Caco-2 (cell line): ENCODE measurements at regions not wholly inside any gene's neighbourhood (a gene's known extent, or its start where the extent isn't known, plus 50 kb on each side); places are given as distances from the start of the nearest gene placed in this dataset.

Source experiments
- BruUV-seq: library from RNA; stranded (reverse); fragments of 400-500 nt; replicated peaks from 2 replicates; lab custom pipeline; 2021; lab: Mats Ljungman, UMichigan
- CTCF ChIA-PET: fragments of 300-600 bp; sonication (Branson Sonifier 250); formaldehyde crosslinking; loops from one replicate; lab custom pipeline; 2022; ENCODE audit warnings: antibody characterized with exemption; lab: Charles Lee
- POLR2A ChIA-PET: fragments of 300-600 bp; sonication (Branson Sonifier 250); formaldehyde crosslinking; loops from one replicate; lab custom pipeline; 2022; ENCODE audit warnings: antibody characterized with exemption; lab: Charles Lee
- DNase-seq, 2 experiments: peaks; one replicate each; pipeline versions ENCODE4 v3.0.0 to v3.0.0-alpha.2; 2020 to 2022
- H3K27me3 ChIP-seq: replicated peaks from 2 replicates; pipeline ENCODE4 v1.6.0; 2011; ENCODE audit warnings: low read length; ENCODE audit not compliant: control insufficient read depth, insufficient read depth
- H3K36me3 ChIP-seq: 2 replicates; pipeline ENCODE4 v1.5.1; 2011; ENCODE audit warnings: low read length; ENCODE audit not compliant: control insufficient read depth, insufficient read depth
- H3K4me1 ChIP-seq: fragments of 250-450 bp; sonication (Bioruptor Pico); 2 replicates; pipeline ENCODE4 v1.5.1; 2020; ENCODE audit warnings: mild to moderate bottlenecking
- H3K4me3 ChIP-seq: 2 replicates; pipeline ENCODE4 v1.5.1; 2011; ENCODE audit warnings: low read depth, mild to moderate bottlenecking, control low read depth, low read length
- H3K9me3 ChIP-seq: fragments of 250-450 bp; sonication (Bioruptor Pico); 2 replicates; pipeline ENCODE4 v1.5.1; 2020; ENCODE audit warnings: mild to moderate bottlenecking, moderate library complexity
- H3K27ac Mint-ChIP-seq: one replicate; pipeline ENCODE4 v1.8.0; 2022; ENCODE audit warnings: mixed read lengths; ENCODE audit not compliant: unreplicated experiment
- H3K27me3 Mint-ChIP-seq: one replicate; pipeline ENCODE4 v1.8.0; 2022; ENCODE audit warnings: mixed read lengths; ENCODE audit not compliant: insufficient read depth, unreplicated experiment
- H3K36me3 Mint-ChIP-seq: one replicate; pipeline ENCODE4 v1.8.0; 2022; ENCODE audit warnings: mild to moderate bottlenecking, mixed read lengths; ENCODE audit not compliant: insufficient read depth, unreplicated experiment
- H3K4me1 Mint-ChIP-seq: one replicate; pipeline ENCODE4 v1.8.0; 2022; ENCODE audit warnings: low read depth, mixed read lengths; ENCODE audit not compliant: unreplicated experiment
- H3K4me3 Mint-ChIP-seq: one replicate; pipeline ENCODE4 v1.8.0; 2022; ENCODE audit warnings: mild to moderate bottlenecking, moderate library complexity, mixed read lengths; ENCODE audit not compliant: unreplicated experiment
- H3K9me3 Mint-ChIP-seq: one replicate; pipeline ENCODE4 v1.8.0; 2022; ENCODE audit warnings: mixed read lengths; ENCODE audit not compliant: unreplicated experiment
- CTCF ChIP-seq, 2 experiments: fragments of 200-600 bp in 1 of 2; IDR thresholded peaks; 1 replicate in 1 of 2; 2 replicates in 1 of 2; pipeline versions ENCODE4 v1.5.1 to v1.8.0; 2011 to 2022; ENCODE audit warnings: antibody characterized with exemption in 1 of 2, control low read depth in 1 of 2, inconsistent platforms in 1 of 2, low read depth in 1 of 2, low read length in 1 of 2, mild to moderate bottlenecking in 1 of 2, moderate library complexity in 1 of 2; ENCODE audit not compliant: insufficient read depth in 1 of 2, severe bottlenecking in 1 of 2, unreplicated experiment in 1 of 2
- intact Hi-C: fragments of 100-400 bp; cut with micrococcal nuclease; formaldehyde crosslinking; loops from one replicate; pipeline ENCODE4 v1.10.0; 2022; ENCODE audit not compliant: unreplicated experiment

GRCh38 chr12:13450231-13451080 lies 253.9 kb downstream of the EMP1 start:
- CTCF ChIA-PET: interaction anchor here (1.6 kb wide), 1 partner anchor 88 kb away, joined by 7 read pairs; no protein-coding TSS in a partner anchor
- no peaks in the 10 kb centered on the region for H3K36me3 Mint-ChIP-seq
- Histone ChIP-seq H3K4me3 (no peak overlapping the region), H3K36me3 (no peaks in the 10 kb centered on the region), H3K9me3 (no peaks in the 10 kb centered on the region), H3K4me1 (no peaks in the 10 kb centered on the region), H3K27me3 (no peaks in the 10 kb centered on the region)
- no peak overlapping the region for H3K4me3 Mint-ChIP-seq
- intact Hi-C loops: loop anchor here (10.0 kb wide), 1 partner anchor 196 kb away; no protein-coding TSS in a partner anchor
- no peaks in the 10 kb centered on the region for H3K9me3 Mint-ChIP-seq
- DNase-seq: no peak
- no peak overlapping the region for H3K27ac Mint-ChIP-seq
- POLR2A ChIA-PET: no interaction called here
- peaks cover 3% of the 10 kb centered on the region for H3K27me3 Mint-ChIP-seq
- no peak for TF ChIP-seq CTCF (IDR thresholded peaks at IDR 0.05; ENCODE audit: insufficient read depth in 1 of 2, low read depth in 1 of 2, low read length in 1 of 2, severe bottlenecking in 1 of 2, unreplicated experiment in 1 of 2)
- no TSS peak for BruUV-seq
- H3K4me1 Mint-ChIP-seq: no peaks in the 10 kb centered on the region

- Histone ChIP-seq H3K9me3 (no peaks in the 10 kb centered on the region), H3K27me3 (no peaks in the 10 kb centered on the region), H3K4me3 (no peak overlapping the region), H3K36me3 (no peaks in the 10 kb centered on the region), H3K4me1 (no peaks in the 10 kb centered on the region)
- ChIA-PET POLR2A (no interaction called here), CTCF (no interaction called here)
- H3K36me3 Mint-ChIP-seq: no peaks in the 10 kb centered on the region
- H3K4me3 Mint-ChIP-seq: no peak overlapping the region
- no peak overlapping the region for H3K27ac Mint-ChIP-seq
- BruUV-seq: no TSS peak
- intact Hi-C loops: no loop called here
- H3K4me1 Mint-ChIP-seq: no peaks in the 10 kb centered on the region
- peaks cover 2% of the 10 kb centered on the region for H3K27me3 Mint-ChIP-seq
- no peaks in the 10 kb centered on the region for H3K9me3 Mint-ChIP-seq
- TF ChIP-seq CTCF (IDR thresholded peaks at IDR 0.05; ENCODE audit: insufficient read depth in 1 of 2, low read depth in 1 of 2, low read length in 1 of 2, severe bottlenecking in 1 of 2, unreplicated experiment in 1 of 2): no peak
- DNase-seq: no peak
Measured at GRCh38 chr12:13444076-13444475, 247.6 kb downstream of the EMP1 start.

- POLR2A ChIA-PET: no interaction called here
Measured at GRCh38 chr12:13443498-13443897, 247.0 kb downstream of the EMP1 start.

More at GRCh38 chr12:13443498-13443897, 247.0 kb downstream of the EMP1 start:
- no peaks in the 10 kb centered on the region for H3K4me1 Mint-ChIP-seq
- H3K4me1 ChIP-seq: no peaks in the 10 kb centered on the region
- no peaks in the 10 kb centered on the region for H3K36me3 Mint-ChIP-seq
- intact Hi-C loops: no loop called here
- DNase-seq: no peak
- no peaks in the 10 kb centered on the region for H3K27me3 ChIP-seq
- H3K27me3 Mint-ChIP-seq: peaks cover 2% of the 10 kb centered on the region
- no peaks in the 10 kb centered on the region for H3K9me3 ChIP-seq
- no TSS peak for BruUV-seq
- no peak overlapping the region for H3K27ac Mint-ChIP-seq
- H3K4me3 Mint-ChIP-seq: no peak overlapping the region
- H3K36me3 ChIP-seq: no peaks in the 10 kb centered on the region
- CTCF ChIA-PET: no interaction called here
- no peak for TF ChIP-seq CTCF (IDR thresholded peaks at IDR 0.05; ENCODE audit: insufficient read depth in 1 of 2, low read depth in 1 of 2, low read length in 1 of 2, severe bottlenecking in 1 of 2, unreplicated experiment in 1 of 2)
- H3K9me3 Mint-ChIP-seq: no peaks in the 10 kb centered on the region
- H3K4me3 ChIP-seq: no peak overlapping the region
